ENCODE measurements at regions not wholly inside any gene's neighbourhood (a gene's known extent, or its start where the extent isn't known, plus 50 kb on each side); places are given as distances from the start of the nearest gene placed in this dataset.

DNA sequence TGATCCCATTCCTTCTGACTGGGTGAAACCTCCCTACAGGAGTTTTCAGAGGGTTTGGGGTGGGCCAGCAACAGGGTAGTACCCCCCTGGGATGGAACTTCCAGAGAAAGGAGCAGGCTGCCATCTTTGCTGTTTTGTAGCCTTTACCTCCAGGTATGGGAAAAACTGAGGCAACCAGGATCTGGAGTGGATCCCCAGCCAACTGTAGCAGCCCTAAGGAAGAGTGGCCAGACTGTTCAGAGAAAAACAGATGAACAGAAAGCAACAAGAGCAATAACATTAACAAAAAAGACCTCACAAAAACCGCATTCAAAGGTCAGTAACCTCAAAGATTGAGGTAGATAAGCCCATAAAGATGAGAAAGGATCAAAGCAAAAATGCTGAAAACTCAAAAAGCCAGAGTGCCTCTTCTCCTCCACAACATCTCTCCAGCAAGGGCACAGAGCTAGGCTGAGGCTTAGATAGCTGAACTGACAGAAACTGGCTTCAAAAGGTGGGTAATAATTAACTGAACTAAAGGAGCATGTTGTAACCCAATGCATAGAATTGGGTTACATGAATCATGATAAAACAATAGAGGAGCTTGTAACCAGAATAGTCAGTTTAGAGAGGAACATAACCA, 1288.6 kb upstream of the CNTN5 start:
- Histone ChIP-seq H3K9me3 (no peaks in the 10 kb centered on the region), H3K27ac (no peak overlapping the region), H3K4me3 (no peak overlapping the region), H3K4me1 (no peaks in the 10 kb centered on the region), H3K27me3 (no peaks in the 10 kb centered on the region), H3K36me3 (no peaks in the 10 kb centered on the region)
- TF ChIP-seq, protein P1, sequence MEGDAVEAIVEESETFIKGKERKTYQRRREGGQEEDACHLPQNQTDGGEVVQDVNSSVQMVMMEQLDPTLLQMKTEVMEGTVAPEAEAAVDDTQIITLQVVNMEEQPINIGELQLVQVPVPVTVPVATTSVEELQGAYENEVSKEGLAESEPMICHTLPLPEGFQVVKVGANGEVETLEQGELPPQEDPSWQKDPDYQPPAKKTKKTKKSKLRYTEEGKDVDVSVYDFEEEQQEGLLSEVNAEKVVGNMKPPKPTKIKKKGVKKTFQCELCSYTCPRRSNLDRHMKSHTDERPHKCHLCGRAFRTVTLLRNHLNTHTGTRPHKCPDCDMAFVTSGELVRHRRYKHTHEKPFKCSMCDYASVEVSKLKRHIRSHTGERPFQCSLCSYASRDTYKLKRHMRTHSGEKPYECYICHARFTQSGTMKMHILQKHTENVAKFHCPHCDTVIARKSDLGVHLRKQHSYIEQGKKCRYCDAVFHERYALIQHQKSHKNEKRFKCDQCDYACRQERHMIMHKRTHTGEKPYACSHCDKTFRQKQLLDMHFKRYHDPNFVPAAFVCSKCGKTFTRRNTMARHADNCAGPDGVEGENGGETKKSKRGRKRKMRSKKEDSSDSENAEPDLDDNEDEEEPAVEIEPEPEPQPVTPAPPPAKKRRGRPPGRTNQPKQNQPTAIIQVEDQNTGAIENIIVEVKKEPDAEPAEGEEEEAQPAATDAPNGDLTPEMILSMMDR (IDR thresholded peaks at IDR 0.05): no peak
- intact Hi-C loops (cut with DNase I): no loop called here
- no peak for DNase-seq (ENCODE audit: low spot score in 2 of 2)

DNA sequence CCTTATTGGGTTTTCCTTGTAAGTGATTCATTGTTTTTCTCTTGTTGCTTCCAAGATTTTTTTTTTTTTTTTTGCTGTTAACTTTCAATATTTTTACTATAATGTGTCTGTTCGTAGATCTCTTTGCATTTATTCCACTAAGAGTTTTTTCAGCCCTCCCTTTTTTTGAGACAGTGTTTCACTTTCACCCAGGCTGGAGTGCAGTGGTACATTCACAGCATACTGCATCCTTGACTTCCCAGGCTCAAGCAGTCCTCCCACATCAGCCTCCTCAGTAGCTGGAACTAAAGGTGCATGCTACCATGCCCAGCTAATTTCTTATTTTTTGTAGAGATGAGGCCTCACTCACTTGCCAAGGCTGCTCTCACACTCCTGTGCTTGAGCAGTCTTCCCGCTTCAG, 1282.0 kb upstream of the CNTN5 start:
- Histone ChIP-seq H3K9me3 (no peaks in the 10 kb centered on the region), H3K4me3 (no peak overlapping the region), H3K27ac (no peak overlapping the region), H3K27me3 (no peaks in the 10 kb centered on the region), H3K36me3 (no peaks in the 10 kb centered on the region), H3K4me1 (no peaks in the 10 kb centered on the region)
- intact Hi-C loops (cut with DNase I): no loop called here
- TF ChIP-seq, protein P1 (IDR thresholded peaks at IDR 0.05): no peak
- DNase-seq (ENCODE audit: low spot score in 2 of 2): no peak

DNA sequence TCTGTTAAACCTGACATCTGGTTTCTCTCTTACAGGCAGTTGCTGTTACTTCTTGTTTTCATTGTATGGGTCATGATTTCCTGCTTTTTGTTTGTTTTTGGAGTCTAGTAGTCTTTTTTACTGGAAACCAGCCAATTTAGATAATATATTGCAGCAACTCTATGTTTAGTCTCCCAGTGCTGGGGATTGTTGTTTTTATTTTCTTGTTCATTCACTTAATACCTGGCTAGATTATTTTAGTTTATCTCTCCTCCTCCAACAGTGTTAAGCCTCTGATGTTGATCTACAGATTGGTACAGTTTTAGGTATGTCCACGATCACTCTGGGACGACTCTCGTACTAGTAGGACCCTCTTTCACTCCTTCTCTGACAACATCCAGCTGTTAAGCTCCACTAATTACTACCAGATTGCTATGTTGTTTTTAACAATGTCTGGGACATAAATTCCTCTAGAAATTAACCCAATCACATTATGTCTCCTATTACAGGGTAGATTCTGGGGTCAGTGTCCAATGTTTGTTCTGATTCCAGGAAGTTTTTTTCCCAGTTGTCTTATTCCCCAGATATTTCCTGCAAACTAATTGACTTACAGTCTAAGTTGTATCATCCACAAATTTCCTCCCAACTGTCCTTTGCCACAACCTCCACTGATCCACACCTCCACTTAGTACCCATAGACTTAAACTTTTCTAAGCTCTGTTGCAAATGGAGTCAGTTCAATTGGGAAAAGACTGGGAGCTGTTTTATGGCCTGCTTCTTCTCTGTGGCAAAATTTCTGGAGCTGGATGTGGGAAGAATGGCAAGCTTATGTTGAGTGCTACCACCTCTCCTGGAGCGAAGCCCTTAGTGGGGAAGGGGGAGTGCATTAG, 1280.6 kb upstream of the CNTN5 start:
- intact Hi-C loops (cut with DNase I): no loop called here
- Histone ChIP-seq H3K27me3 (no peaks in the 10 kb centered on the region), H3K27ac (no peak overlapping the region), H3K9me3 (no peaks in the 10 kb centered on the region), H3K4me3 (no peak overlapping the region), H3K4me1 (no peaks in the 10 kb centered on the region), H3K36me3 (no peaks in the 10 kb centered on the region)
- DNase-seq (ENCODE audit: low spot score in 2 of 2): no peak
- TF ChIP-seq, protein P1 (IDR thresholded peaks at IDR 0.05): no peak

DNA sequence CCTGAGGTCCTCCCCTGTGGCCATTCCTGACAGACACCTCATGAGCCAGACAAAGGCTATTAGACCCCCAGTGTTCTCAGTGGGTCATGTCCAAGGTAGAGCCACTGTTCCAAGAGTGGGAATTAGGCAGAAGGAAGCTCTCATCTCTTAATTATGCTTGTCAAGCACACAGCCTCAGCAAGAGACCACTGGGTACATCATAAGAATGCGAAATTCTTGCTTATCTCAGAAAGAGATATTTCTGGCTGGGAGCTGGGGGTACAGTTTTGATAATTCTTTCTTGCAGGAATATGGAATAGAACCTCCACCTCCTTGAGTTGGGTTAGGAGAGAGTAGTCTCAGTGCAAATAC, 1280.0 kb upstream of the CNTN5 start:
- DNase-seq (ENCODE audit: low spot score in 2 of 2): no peak
- TF ChIP-seq, protein P1 (IDR thresholded peaks at IDR 0.05): no peak

DNA sequence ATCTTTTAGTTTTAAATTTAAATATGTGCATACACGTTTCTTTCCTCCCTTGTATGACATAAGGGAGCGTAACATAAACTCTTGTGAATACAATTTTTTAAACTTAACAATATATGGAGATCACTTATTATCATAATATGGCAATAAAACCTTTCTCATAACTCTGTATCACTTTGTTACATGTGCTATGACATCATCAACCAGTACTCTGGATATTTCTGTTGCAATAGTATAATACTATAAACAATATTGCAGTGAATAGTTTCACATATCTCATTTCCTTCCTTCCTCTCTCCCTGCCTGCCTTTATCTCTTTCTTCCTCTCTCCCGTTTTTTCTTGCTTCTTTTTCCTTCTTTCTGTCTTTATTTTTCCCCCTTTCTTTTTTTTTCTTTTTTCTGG, 1278.0 kb upstream of the CNTN5 start:
- TF ChIP-seq, protein P1 (IDR thresholded peaks at IDR 0.05): no peak
- Histone ChIP-seq H3K4me3 (no peak overlapping the region), H3K27ac (no peak overlapping the region), H3K4me1 (no peaks in the 10 kb centered on the region), H3K9me3 (no peaks in the 10 kb centered on the region), H3K36me3 (no peaks in the 10 kb centered on the region), H3K27me3 (no peaks in the 10 kb centered on the region)
- intact Hi-C loops (cut with DNase I): no loop called here
- DNase-seq (ENCODE audit: low spot score in 2 of 2): no peak

More for the DNA sequence above, 1280.0 kb upstream of the CNTN5 start:
- Histone ChIP-seq H3K27ac (no peak overlapping the region), H3K27me3 (no peaks in the 10 kb centered on the region), H3K4me3 (no peak overlapping the region), H3K36me3 (no peaks in the 10 kb centered on the region), H3K9me3 (no peaks in the 10 kb centered on the region), H3K4me1 (no peaks in the 10 kb centered on the region)
- intact Hi-C loops (cut with DNase I): no loop called here

All from ascending aorta (tissue), 2 donors.